ENCODE measurements at regions not wholly inside any gene's neighbourhood (a gene's known extent, or its start where the extent isn't known, plus 50 kb on each side); places are given as distances from the start of the nearest gene placed in this dataset.
"Not testable (repeated sequence)": the region's sequence is repeated elsewhere in the genome, so short reads cannot be mapped to it uniquely, and the experiment has no call there.

GRCh38 chr10:61257136-61257535, 196.0 kb downstream of the TMEM26 start:
- no peaks in the 10 kb centered on the region for H3K4me1 ChIP-seq (replicated peaks)
- no peak overlapping the region for H3K4me3 ChIP-seq
- no peaks in the 10 kb centered on the region for H3K27me3 ChIP-seq (replicated peaks; ENCODE audit: insufficient read depth)
- H3K9me3 ChIP-seq, result no peaks in the 10 kb centered on the region
- intact Hi-C loops (cut with DNase I), result no loop called here
- no peak for DNase-seq (ENCODE audit: low spot score)
- WGBS, result 98% methylated on average over 6 of the region's 6 CpGs
- no peaks in the 10 kb centered on the region for H3K36me3 ChIP-seq
- H3K27ac ChIP-seq, result no peak overlapping the region
- TF ChIP-seq POLR2AphosphoS5 (IDR thresholded peaks at IDR 0.05) (no peak), POLR2A (IDR thresholded peaks at IDR 0.05) (no peak)
- TF ChIP-seq, protein P1, sequence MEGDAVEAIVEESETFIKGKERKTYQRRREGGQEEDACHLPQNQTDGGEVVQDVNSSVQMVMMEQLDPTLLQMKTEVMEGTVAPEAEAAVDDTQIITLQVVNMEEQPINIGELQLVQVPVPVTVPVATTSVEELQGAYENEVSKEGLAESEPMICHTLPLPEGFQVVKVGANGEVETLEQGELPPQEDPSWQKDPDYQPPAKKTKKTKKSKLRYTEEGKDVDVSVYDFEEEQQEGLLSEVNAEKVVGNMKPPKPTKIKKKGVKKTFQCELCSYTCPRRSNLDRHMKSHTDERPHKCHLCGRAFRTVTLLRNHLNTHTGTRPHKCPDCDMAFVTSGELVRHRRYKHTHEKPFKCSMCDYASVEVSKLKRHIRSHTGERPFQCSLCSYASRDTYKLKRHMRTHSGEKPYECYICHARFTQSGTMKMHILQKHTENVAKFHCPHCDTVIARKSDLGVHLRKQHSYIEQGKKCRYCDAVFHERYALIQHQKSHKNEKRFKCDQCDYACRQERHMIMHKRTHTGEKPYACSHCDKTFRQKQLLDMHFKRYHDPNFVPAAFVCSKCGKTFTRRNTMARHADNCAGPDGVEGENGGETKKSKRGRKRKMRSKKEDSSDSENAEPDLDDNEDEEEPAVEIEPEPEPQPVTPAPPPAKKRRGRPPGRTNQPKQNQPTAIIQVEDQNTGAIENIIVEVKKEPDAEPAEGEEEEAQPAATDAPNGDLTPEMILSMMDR (IDR thresholded peaks at IDR 0.05), result no peak

DNA sequence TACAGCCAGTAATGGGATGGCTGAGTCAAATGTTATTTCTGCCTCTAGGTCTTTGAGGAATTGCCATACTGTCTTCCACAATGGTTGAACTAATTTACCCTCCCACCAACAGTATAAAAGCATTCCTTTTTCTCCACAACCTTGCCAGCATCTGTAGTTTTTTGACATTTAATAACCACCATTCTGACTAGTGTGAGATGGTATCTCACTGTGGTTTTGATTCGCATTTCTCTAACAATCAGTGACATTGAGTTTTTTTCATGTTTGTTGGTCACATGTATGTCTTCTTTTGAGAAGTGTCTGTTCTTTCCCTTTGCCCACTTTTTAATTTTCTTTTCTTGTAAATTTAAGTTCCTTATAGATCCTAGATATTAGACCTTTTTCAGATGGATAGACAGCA, 200.9 kb downstream of the TMEM26 start:
- 39% methylated on average over 1 of the region's 1 CpG for WGBS
- intact Hi-C loops (cut with DNase I); H3K4me1 ChIP-seq (replicated peaks): not testable (repeated sequence)

DNA sequence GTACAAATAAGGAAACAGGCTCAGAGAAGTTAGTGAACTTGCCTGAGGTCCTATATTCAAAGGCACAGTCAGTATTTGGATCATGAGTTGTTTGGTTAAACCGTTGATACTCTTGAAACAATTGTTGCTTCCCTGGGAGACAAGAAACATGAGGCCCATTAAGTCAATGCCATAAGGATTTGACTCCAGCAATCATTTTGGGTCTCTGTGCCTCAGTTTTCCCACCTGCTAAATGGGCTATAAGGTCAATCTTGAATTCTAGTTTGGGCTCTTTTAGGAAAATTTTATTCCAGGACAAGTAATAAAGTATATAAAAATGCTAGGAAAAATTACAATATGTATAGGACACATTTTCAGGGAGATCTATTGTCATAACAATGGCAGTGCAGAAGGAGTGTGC, 202.1 kb downstream of the TMEM26 start:
- no peak overlapping the region for H3K27ac ChIP-seq
- 63% methylated on average over 1 of the region's 1 CpG for WGBS

More for the DNA sequence above, 200.9 kb downstream of the TMEM26 start:
- not testable (repeated sequence) for H3K27ac ChIP-seq; H3K36me3 ChIP-seq; H3K27me3 ChIP-seq (replicated peaks; ENCODE audit: insufficient read depth); H3K4me3 ChIP-seq; DNase-seq (ENCODE audit: low spot score); H3K9me3 ChIP-seq

DNA sequence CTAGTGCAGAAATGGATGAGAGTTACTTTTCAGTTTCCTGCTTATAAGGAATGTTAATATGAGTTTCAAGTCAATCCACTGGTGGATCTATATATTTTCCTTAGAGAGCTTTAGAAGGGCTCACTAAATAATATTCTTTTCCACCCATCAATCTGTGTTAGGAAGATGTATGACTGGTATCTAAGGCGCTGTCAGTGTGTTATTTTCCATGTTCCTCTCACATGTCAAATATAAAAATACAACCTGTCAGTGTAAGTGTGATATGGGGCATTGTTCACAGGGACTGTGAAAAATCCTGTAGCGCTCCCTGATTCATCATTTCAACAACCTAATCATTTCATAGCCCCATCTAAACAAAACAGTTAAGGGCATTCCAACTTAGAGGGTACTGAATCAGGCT, 203.1 kb downstream of the TMEM26 start:
- H3K27ac ChIP-seq, result no peak overlapping the region
- no peaks in the 10 kb centered on the region for H3K9me3 ChIP-seq
- no peaks in the 10 kb centered on the region for H3K36me3 ChIP-seq
- H3K4me3 ChIP-seq, result no peak overlapping the region
- intact Hi-C loops (cut with DNase I), result no loop called here
- TF ChIP-seq POLR2AphosphoS5 (IDR thresholded peaks at IDR 0.05), result no peak
- TF ChIP-seq, protein P1 (IDR thresholded peaks at IDR 0.05), result no peak
- no peak for TF ChIP-seq POLR2A (IDR thresholded peaks at IDR 0.05)
- no peak for DNase-seq (ENCODE audit: low spot score)
- H3K4me1 ChIP-seq (replicated peaks), result no peaks in the 10 kb centered on the region
- 94% methylated on average over 2 of the region's 2 CpGs for WGBS
- H3K27me3 ChIP-seq (replicated peaks; ENCODE audit: insufficient read depth), result no peaks in the 10 kb centered on the region

More for the DNA sequence above, 202.1 kb downstream of the TMEM26 start:
- H3K4me1 ChIP-seq (replicated peaks), result no peaks in the 10 kb centered on the region
- no peak for DNase-seq (ENCODE audit: low spot score)
- TF ChIP-seq POLR2AphosphoS5 (IDR thresholded peaks at IDR 0.05) (no peak), POLR2A (IDR thresholded peaks at IDR 0.05) (no peak)
- TF ChIP-seq, protein P1 (IDR thresholded peaks at IDR 0.05), result no peak
- H3K36me3 ChIP-seq, result no peaks in the 10 kb centered on the region
- H3K27me3 ChIP-seq (replicated peaks; ENCODE audit: insufficient read depth), result no peaks in the 10 kb centered on the region
- H3K4me3 ChIP-seq, result no peak overlapping the region
- intact Hi-C loops (cut with DNase I), result no loop called here
- H3K9me3 ChIP-seq, result no peaks in the 10 kb centered on the region

- intact Hi-C loops (cut with DNase I), result no loop called here
- no peak for DNase-seq (ENCODE audit: low spot score)
- H3K4me3 ChIP-seq, result no peak overlapping the region
- H3K27me3 ChIP-seq (replicated peaks; ENCODE audit: insufficient read depth), result no peaks in the 10 kb centered on the region
- no peaks in the 10 kb centered on the region for H3K9me3 ChIP-seq
- H3K36me3 ChIP-seq, result no peaks in the 10 kb centered on the region
- TF ChIP-seq, protein P1 (IDR thresholded peaks at IDR 0.05), result no peak
- no peak for TF ChIP-seq POLR2A (IDR thresholded peaks at IDR 0.05)
- TF ChIP-seq POLR2AphosphoS5 (IDR thresholded peaks at IDR 0.05), result no peak
- no peaks in the 10 kb centered on the region for H3K4me1 ChIP-seq (replicated peaks)
- H3K27ac ChIP-seq, result no peak overlapping the region
Observed at GRCh38 chr10:61248013-61248412, 205.2 kb downstream of the TMEM26 start.

All from prostate gland (tissue), 2 donors.